NCI-H1436 treated with DMSO at 0.1 percent for 48 hours (cell line): ENCODE measurements at regions not wholly inside any gene's neighbourhood (a gene's known extent, or its start where the extent isn't known, plus 50 kb on each side); places are given as distances from the start of the nearest gene placed in this dataset.

Experiments used
- DNase-seq: peaks from one replicate; lab custom pipeline; 2025; lab: John Stamatoyannopoulos, UW

DNA sequence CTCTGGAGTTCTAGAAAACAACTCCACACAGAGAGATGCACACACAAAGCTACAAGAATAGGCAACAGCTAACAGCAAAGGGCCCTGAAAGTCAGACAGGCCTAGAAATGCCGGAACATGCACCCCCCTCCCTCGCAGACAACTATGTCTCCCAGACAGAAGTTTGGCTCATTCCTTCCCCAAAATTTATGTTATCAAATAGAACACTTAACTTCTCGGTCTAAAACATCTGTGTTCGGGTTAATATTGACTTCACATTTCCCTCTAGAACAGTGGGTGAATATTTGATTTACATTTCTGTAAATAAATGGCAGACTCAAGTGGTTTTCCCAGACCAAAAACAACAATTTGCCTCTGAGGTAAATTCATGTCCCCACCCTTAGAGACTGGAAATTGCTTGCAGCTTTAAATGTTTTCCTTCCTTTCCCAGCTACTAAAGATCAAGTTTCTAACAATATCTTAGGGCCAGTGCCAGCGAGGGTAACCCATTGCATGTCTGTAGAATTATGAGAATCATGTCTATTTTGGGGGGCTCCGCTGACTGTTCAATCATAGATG lies 92.5 kb upstream of the INHBA start:
- no peak for DNase-seq

DNA sequence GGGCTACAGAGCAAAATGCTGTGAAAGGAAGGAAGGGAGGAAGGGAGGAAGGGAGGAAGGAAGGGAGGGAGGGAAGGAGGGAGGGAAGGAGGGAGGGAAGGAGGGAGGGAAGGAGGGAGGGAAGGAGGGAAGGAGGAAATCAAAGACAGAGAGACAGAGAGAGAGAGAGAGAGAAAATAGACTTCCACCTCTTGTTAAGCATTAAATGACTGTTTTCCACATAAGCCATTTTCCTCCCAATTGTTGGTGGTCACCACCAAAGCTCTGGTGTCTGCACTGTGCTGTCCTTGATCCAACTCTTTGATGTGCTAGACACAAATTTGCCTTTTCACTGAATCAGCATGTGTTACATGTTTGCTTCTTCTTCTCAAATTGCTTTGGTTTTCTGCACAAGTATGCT lies 90.7 kb upstream of the INHBA start:
- DNase-seq, result no peak

DNA sequence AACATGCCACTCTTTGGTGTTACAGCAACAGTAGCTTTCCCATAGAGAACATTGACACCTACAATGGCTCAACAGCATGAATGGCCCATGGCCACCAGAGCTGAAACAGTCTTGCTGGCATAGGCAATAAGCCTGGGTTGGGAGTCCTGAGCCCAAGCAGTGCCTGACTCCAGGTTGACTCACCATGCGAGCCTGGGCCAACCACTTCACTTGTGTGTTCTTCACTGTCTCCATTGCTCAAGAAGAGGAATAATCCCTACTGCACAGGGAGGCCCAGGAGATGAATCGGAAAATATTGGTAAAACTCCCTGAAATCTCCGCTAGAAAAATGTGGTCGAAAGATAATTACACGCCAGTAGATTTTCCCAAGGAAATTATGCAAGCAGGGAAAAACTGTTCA lies 89.2 kb upstream of the INHBA start:
- no peak for DNase-seq

DNA sequence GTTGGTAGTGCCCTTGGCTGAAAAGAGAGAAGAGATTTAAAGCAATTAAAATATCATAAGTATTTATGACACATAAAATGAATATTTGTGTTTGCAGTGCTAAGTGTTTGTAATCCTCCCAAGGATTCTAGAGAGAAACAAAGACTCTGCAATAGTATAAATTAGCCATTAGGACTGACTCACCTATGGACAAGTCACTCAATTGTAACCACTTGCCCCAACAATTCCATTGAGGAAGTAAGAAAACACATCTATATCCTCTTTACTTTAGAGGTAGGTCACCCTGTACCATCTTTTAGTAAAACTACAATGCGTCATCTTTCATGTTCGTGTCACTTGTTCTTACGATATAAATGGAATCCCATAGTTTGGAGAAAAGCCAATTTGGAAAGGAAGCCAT lies 85.7 kb upstream of the INHBA start:
- DNase-seq, result no peak

DNA sequence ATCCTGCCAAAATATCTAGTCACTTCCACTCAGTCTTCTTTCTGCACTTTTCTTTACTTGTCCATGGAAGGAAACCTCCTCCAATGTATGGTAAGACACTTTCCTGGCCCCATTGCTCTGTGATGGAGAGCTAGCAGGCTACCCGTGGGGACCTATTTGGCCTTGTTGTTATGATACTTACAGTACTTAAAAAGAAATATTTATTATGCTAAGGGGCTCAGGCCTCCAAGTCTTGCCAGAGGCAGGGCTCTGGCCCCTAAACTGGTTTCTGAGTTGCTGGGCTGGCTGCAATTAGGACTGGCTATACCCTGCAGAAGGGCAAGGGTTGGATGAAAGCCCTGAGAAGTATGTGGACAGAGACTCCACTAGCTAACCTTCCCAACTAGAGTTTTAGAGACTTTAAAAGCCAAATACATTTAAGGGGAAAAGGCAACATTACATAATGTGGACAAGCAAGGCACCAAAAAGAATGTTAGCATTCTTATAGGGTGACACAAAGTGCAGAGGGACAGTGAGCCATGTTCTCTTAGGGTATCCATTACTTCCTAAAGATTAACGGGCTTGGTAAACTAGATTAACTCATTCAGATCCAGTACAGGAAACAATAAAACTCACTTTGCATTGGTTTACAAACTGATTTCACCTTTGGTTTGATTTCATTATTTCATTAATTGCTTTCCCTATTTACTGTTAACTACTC lies 84.9 kb upstream of the INHBA start:
- no peak for DNase-seq

DNA sequence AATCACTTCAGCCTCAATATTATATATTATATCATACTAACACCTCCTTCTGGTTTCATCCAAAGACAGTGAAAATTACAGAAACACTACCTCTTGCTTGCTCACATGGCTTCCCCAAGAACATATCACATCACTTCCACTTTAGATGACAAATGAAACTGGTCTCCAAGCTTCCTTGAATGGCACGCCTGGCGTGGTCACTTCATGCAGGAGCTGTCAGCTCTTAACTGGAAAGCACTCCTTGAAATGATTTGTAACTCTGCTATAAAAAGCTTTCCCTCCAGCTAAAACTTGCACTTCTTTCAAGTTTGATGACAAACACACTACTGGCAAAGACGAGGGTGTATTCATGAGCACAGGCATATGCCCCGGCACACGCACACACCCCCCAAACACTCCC lies 84.1 kb upstream of the INHBA start:
- DNase-seq, result no peak

DNA sequence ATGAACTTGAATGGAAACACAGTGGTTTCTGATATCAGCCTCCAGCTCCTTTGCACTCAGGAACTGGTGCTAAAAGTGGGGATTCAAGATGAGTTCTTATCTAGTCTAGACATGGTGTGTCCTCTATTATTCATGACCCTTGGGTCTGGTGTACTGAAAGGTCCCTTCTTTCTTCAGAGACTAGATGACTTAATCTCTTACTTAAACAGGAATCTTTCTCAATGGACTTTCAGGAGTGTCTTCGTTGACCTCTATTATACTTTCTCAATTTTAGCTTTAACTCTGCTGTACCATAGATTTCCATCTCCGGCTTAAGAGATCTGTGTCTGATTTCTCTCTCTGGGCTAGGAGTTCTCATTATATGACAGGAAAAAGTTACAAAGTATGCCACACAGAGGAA lies 83.5 kb upstream of the INHBA start:
- DNase-seq, result no peak

DNA sequence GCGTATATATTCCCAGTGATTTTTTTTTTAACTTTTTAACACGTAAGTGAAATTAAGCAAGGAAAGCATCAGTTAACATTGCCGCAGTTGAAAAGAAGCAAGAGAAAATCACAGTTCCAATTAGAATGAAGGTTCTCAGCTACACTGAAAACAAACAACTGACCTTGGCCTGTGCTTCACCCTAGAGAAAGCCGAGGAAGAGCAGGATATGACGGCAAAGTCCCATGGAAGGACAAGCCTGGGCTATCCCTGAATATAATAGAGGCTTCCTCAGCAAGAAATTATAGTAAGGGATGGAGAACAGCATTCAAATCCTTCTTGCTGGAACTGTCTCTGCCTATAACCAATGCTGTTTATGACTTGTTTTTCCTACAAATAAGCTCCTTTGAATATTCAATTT lies 83.0 kb upstream of the INHBA start:
- DNase-seq, result no peak

DNA sequence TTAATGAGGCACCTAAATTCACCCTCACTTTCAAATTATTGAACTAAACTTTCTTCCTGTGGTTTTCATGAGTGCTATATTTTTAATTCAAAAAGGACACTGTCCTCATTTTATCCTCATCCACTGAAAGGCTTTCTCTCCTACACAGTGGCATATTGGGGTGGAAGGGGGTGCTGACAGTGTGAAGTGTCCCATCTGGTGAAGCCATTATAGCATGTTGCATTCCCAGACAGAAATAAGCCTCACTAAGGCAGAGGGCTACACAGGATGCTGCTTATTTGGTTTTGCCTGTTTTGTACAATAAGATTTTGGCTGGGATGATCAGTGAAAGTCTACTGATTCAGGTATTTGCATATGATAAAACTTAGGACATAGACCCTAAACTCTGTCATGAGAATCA lies 82.4 kb upstream of the INHBA start:
- DNase-seq, result no peak

DNA sequence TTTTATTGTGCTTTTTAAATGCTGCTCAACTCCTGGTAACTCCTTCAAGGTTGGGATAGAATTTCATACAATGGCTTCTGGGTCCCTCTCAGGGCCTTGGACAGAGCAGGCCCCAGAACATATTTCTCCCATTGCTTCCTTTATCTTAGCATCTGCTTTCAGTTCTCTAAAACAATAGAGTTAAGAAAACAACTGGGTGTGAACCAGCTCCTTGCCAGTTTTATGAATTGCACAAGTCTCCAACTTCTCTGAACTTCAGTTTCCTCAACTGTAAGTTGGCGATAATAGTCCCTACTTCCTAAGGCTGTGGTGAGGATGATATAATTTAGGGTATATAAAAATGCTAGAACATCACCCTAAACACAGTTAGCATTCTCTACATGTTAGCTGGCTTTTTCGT lies 77.0 kb upstream of the INHBA start:
- no peak for DNase-seq

DNA sequence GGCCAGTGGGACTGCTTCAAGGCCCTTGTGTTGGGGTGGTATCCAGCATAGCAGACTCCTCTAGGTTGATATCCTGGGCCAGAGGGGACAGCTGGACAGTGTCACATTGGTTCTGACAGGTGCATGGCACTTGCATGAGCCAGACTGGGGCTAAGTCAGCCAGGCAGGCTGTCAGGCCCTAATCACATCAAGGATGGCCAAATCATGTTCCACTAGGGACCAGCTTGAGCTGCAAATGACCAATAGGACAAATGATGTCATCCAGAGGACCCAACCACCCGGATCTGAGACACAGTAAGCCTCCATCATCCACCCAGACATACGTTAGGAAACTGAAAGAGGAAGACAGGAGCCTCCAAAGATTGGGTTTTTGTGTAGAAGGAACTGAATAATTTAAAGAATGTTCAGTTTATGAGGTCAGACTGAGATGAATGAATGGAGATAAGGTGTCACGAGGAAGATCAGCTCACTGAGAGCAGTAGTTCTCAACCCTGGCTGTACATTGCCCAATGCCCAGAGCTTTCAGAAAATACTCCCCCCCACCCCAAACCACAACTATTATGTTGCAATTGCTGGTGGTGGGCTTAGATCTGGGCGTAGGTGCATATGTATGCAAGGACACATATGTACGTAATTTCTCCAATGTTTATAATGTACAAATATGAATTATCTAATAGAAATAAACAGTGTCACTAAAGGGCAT lies 75.2 kb upstream of the INHBA start:
- no peak for DNase-seq

DNA sequence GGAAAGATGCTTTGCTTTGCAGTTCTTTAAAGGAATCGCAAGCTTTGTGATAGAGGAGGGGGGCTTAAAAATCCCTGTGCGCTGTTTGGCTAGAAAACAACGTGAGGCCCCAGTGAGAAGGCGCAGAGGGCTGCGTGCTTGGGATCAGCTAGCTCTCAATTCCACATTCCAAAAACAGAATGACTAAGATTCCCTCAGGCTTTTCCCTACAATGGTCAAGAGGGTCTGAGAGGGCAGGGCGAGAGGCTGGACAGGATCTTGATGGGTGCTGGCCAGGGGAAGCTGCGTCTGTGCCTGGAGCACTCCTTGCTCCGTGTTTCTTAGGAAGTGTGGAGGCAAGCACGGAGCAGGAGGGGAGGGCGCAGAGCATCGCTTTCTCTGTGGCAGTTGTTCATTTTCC lies 72.1 kb upstream of the INHBA start:
- DNase-seq, result no peak

DNA sequence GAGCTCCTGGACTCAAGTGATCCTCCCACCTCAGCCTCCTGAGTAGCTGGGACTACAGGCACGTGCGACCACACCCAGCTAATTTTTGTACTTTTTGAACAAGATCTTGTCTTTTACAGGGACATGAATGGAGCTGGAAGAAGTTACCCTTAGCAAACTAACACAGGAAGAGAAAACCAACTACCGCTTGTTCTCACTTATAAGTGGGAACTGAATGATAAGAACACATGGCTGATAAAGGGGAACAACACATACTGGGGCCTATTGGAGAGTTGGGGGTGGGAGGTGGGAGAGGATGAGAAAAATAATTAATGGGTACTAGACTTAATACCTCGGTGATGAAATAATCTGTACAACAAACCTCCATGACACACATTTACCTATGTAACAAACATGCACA lies 70.9 kb upstream of the INHBA start:
- no peak for DNase-seq

DNA sequence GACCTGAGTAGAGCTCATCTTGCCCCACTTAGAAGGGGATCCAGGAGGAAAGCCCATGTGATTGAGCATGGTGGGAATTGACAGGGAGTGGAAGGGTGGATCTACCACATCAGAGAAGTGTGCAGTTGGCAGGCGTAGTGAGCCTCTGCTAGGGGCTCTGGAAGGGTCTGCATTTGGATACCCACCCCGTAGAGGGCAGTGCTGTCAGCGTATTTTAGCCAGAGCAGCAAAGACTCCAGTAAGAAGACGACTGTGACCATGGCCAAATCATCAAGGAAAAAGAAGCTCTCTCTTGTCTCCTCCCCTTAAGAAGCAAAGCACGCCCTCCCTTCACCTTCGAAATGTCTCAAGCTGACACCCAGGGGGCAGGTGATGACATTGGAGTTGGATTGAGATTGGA lies 68.8 kb upstream of the INHBA start:
- no peak for DNase-seq

DNA sequence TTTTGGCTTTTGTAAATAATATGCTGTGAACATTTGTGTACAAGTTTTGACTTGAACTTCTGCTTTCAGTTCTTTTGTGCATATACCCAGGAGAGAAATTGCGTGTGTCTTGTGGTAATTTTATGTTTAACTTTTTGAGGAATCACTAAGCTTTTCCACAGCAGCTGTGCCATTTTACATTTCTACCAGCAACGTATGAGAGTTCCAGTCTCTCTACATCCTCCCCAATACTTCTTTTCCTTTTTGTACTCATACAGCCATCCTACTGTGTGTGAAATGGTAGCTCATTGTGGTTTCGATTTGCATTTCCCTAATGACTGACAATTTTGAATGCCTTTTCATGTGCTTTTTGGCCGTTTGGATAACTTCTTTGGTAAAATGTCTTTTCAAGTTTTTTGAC lies 66.3 kb upstream of the INHBA start:
- no peak for DNase-seq

DNA sequence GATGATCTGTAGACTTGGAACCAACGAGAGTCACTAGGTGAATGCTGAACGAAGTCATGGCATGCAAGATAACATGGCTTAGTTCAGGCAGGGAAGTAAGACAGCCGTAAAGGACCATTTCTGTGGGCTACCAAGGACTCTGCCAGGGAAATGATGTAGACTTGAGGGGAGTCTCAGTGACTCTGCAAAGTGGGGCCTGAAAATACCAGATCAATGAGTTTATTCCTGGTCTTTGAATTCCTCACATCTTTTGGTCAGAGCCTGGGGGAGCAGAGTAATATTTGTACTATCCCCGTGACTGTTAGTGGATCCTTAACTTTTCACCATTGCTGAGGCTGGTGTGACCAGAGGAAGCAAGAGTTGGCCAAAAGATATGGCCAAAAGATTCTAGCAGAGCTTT lies 60.7 kb upstream of the INHBA start:
- no peak for DNase-seq

DNA sequence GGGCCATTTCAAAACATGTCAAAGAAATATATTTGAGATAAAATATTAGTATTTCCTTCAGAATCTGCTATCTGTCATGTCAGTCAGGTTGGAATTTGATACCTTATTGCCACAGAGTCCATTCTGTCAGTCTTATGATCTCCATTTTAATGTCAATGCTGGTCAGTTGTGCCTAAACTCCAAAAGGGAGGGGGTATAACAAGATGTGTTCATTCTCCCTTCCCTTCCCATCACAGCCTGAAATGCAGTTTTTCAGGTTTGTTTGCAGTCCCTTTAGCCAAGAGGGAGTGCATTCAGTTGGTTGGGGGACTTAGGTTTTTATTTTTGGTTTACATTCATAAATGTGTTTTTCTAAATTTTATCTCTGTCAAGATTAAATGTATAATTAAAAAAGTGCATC lies 59.8 kb upstream of the INHBA start:
- DNase-seq, result no peak

DNA sequence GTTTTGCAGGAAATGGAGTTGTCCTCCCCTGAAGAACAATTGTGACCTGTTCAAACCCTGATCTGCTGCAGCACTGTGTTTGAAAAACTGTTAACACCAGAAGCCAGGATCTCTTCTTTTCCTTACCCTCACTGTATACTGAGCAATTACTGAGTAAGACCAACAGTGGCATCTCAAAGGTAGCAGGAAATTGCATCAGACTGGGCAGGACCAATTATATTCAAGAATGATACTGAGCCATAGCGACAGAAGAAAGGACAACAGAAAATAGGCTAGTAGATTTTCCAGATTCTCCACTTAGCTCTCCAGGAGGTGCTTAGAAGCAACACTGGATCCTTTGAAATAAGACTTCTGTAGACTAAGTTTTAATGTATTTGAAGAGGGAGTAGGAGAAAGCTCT lies 57.4 kb upstream of the INHBA start:
- DNase-seq, result no peak

DNA sequence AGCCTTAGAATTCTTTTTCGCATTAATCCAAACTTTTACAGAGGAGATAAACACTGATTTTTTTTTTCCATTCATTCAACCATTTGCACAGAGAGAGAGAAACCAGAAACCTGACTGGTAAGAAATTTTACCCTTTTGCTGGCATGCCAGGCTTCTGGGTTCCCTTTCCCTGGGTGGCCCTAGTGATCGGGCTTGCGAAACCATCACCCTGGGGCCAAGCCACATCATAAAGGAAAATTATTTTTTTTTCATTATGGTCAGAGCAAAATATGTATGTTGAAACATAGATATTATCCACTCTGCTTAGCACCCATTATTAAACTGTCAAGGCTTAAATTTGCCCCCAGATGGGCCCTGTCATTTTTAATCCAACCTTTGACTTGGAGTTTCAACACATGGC lies 55.4 kb upstream of the INHBA start:
- no peak for DNase-seq

DNA sequence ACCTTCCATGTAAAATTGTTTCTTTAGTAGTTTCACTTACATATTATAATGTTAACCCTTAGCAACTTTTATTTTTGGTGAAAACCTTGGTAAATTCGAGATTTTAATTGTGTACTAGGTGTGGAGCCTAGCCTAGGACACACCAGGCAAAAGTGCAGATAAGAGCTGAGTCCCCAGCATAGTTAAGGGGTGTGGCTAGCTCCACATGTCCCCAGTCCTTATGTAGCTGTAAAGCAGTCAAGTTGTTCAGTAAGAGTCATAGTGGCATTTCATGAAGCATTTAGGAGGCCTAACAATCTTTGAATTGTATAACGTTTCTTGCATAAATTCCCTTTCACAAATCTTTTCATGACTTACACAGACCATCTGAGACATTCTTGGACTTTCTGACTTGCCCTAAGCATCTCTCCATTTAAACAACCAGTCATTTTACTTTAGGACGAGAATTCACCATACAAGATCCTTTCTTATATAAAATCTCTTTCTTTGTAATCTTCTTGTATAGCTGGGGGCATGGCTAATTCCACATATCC lies 53.8 kb upstream of the INHBA start:
- no peak for DNase-seq

DNA sequence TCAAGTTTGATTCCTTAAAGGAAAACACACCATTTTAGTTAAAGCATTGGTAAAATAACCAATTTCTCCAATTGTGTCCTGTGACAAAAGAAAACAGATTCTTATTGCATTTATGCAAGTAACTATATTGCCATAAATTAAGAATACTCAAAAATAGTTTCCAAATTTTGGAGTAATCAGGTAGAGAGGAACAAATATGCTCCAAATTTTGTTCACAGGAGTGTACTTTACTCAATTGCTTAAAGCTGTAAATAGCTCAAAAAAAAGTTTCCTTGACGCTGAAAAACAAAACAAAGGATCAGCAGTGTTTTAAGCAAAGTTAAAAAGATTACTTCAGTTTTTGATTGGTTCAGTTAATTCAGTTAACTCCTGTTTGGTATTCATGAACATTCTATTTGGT lies 52.2 kb upstream of the INHBA start:
- DNase-seq, result no peak

DNA sequence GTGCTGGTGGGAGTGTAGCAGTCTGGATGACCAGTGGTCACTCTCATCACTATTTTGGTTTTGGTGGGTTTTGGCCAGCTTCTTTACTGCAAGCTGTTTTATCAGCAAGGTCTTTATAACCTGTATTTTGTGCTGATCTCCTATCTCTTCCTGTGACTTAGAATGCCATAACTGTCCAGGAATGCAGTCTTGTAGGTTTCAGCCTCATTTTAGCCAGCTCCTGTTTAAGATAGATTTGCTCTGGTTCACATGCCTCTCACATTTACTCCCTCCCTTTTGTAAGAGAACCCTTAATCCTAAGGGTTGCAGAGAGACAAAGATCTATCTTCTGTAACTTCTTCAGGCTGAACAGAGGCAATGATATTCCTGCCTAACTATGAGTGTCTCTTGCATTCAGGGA lies 51.2 kb upstream of the INHBA start:
- DNase-seq, result no peak
